B cell (primary cell): ENCODE measurements at regions not wholly inside any gene's neighbourhood (a gene's known extent, or its start where the extent isn't known, plus 50 kb on each side); places are given as distances from the start of the nearest gene placed in this dataset.

Experiments used
- CTCF ChIP-seq: fragments of 200-600 bp; IDR thresholded peaks from one replicate; pipeline ENCODE4 v1.8.0; 2022; ENCODE audit warnings: antibody characterized with exemption, mild to moderate bottlenecking
- EZH2 ChIP-seq: IDR thresholded peaks from 2 replicates; pipeline ENCODE4 v1.6.1; 2012; ENCODE audit warnings: borderline replicate concordance, low read depth, mild to moderate bottlenecking, moderate library complexity, low read length; ENCODE audit not compliant: insufficient read depth, poor library complexity, severe bottlenecking

GRCh38 chr4:135411251-135411650 lies 1209.7 kb upstream of the PABPC4L start:
- TF ChIP-seq CTCF (no peak), EZH2 (no peak)
